GM12878 (cell line): ENCODE measurements at regions not wholly inside any gene's neighbourhood (a gene's known extent, or its start where the extent isn't known, plus 50 kb on each side); places are given as distances from the start of the nearest gene placed in this dataset.
A peak's percentile ranks its signal among the peaks of the same experiment; 100 is the strongest.

Experiments
- ATAC-seq: fragments of 200-7000 bp; cut with Tn5 transposase; 3 replicates; pipeline ENCODE4 v1.9.1; 2020; ENCODE audit warnings: mild to moderate bottlenecking, moderate library complexity
- BruUV-seq: library from RNA; stranded (reverse); fragments of 400-500 nt; replicated peaks from 2 replicates; lab custom pipeline; 2021; lab: Mats Ljungman, UMichigan
- CTCF ChIA-PET: fragments of 300-600 bp; sonication (Branson Sonifier 250); formaldehyde crosslinking; extraction: SDS; loops from one replicate; lab custom pipeline; 2021; ENCODE audit warnings: inconsistent platforms; lab: Yijun Ruan, JAX
- POLR2A ChIA-PET: fragments of 350-600 bp; formaldehyde crosslinking; extraction: SDS; loops from one replicate; lab custom pipeline; 2021; ENCODE audit warnings: inconsistent platforms; lab: Charles Lee
- RAD21 ChIA-PET: fragments of 300-600 bp; sonication (Branson Sonifier 250); formaldehyde crosslinking; loops from one replicate; lab custom pipeline; 2023; ENCODE audit warnings: antibody characterized with exemption; ENCODE audit not compliant: unreplicated experiment; lab: Charles Lee
- SMC1A ChIA-PET: fragments of 300-600 bp; sonication (Branson Sonifier 250); formaldehyde crosslinking; loops from one replicate; lab custom pipeline; 2023; ENCODE audit not compliant: unreplicated experiment, uncharacterized antibody; lab: Charles Lee
- DNase-seq: peaks from one replicate; pipeline ENCODE4 v3.0.0-alpha.2; 2011; ENCODE audit warnings: low read depth, low spot score
- FAIRE-seq: peaks from 3 replicates; lab custom pipeline; 2011; peaks lifted over from hg19 to GRCh38; lab: Jason Lieb, UNC
- H2AFZ ChIP-seq: 2 replicates; pipeline ENCODE4 v1.6.0; 2011; ENCODE audit warnings: low read depth, low read length, control low read depth; ENCODE audit not compliant: control insufficient read depth
- H3K27ac ChIP-seq: 2 replicates; pipeline ENCODE4 v1.5.1; 2011; ENCODE audit warnings: control low read depth; ENCODE audit not compliant: control insufficient read depth, insufficient read depth
- H3K27me3 ChIP-seq, 2 experiments: replicated peaks in 1 of 2; 2 replicates each; pipeline versions ENCODE4 v1.6.0 to v1.6.1; 2011; ENCODE audit warnings: low read length in 1 of 2; ENCODE audit not compliant: control insufficient read depth in 2 of 2, insufficient read depth in 2 of 2
- H3K36me3 ChIP-seq, 2 experiments: 2 replicates each; pipeline ENCODE4 v1.5.1; 2011; ENCODE audit warnings: low read length in 1 of 2; ENCODE audit not compliant: control insufficient read depth in 2 of 2, insufficient read depth in 2 of 2
- H3K4me1 ChIP-seq: 2 replicates; pipeline ENCODE4 v1.6.1; 2011; ENCODE audit warnings: mild to moderate bottlenecking, low read length, moderate library complexity, mixed read lengths; ENCODE audit not compliant: control insufficient read depth, insufficient read depth
- H3K4me2 ChIP-seq: 2 replicates; pipeline ENCODE4 v1.6.0; 2011; ENCODE audit warnings: control low read depth; ENCODE audit not compliant: control insufficient read depth, insufficient read depth
- H3K4me3 ChIP-seq: fragments of 200-600 bp; sonication (generic); 2 replicates; pipeline ENCODE4 v1.5.1; 2016
- H3K79me2 ChIP-seq: 2 replicates; pipeline ENCODE4 v1.6.0; 2011; ENCODE audit warnings: low read length; ENCODE audit not compliant: control insufficient read depth, insufficient read depth
- H3K9ac ChIP-seq: 2 replicates; pipeline ENCODE4 v1.8.0; 2011; ENCODE audit warnings: low read length, control low read depth, mixed read lengths; ENCODE audit not compliant: control insufficient read depth, insufficient read depth
- H3K9me3 ChIP-seq: replicated peaks from 3 replicates; pipeline ENCODE4 v1.5.1; 2011; ENCODE audit warnings: mild to moderate bottlenecking, low read length; ENCODE audit not compliant: control insufficient read depth, insufficient read depth
- H4K20me1 ChIP-seq: 2 replicates; pipeline ENCODE4 v1.6.0; 2011; ENCODE audit not compliant: control insufficient read depth, insufficient read depth
- CBX5 ChIP-seq: sonication (generic); IDR thresholded peaks from 2 replicates; pipeline ENCODE4 v1.6.1; 2016; ENCODE audit warnings: low read depth, moderate library complexity, mild to moderate bottlenecking, inconsistent platforms
- RCOR1 ChIP-seq: conservative IDR thresholded peaks from 2 replicates; pipeline ENCODE4 v1.6.1; 2012; ENCODE audit warnings: low read depth, low read length, improper control_type of control experiment
- YBX1 ChIP-seq: fragments of 450-650 bp; IDR thresholded peaks from 2 replicates; pipeline ENCODE4 v1.6.1; 2016; ENCODE audit warnings: antibody characterized with exemption
- ZSCAN29 ChIP-seq: fragments of 450-650 bp; IDR thresholded peaks from 2 replicates; pipeline ENCODE4 v1.6.1; 2017; ENCODE audit warnings: mild to moderate bottlenecking, moderate library complexity
- WGBS: methylation state at CpG from one replicate; pipeline ENCODE4 v1.1.6; 2016; ENCODE audit warnings: low lambda C conversion rate; ENCODE audit not compliant: insufficient replicate concordance, insufficient coverage; ENCODE audit errors: missing lambda C conversion rate; 5-methylcytosine and 5-hydroxymethylcytosine counted together
- in situ Hi-C: fragments of 300-500 bp; cut with MboI; formaldehyde crosslinking; loops from 9 replicates; pipeline ENCODE4 v1.14.3; 2018; ENCODE audit warnings: mixed read lengths
- intact Hi-C: fragments of 100-400 bp; cut with micrococcal nuclease; formaldehyde crosslinking; loops from one replicate; pipeline ENCODE4 v1.14.2; 2022; ENCODE audit not compliant: unreplicated experiment

GRCh38 chr6:74505391-74505790 is 700.5 kb downstream of the COL12A1 start:
- 7% methylated on average over 1 of the region's 1 CpG for WGBS
- SMC1A ChIA-PET = interaction anchor here (0.9 kb wide), 1 partner anchor 35 kb away, joined by 3 read pairs; no protein-coding TSS in a partner anchor

GRCh38 chr6:74504941-74505340 is 700.9 kb downstream of the COL12A1 start:
- Histone ChIP-seq H3K4me1 (no peaks in the 10 kb centered on the region), H3K36me3 (no peaks in the 10 kb centered on the region), H3K9ac (no peak overlapping the region), H4K20me1 (no peaks in the 10 kb centered on the region), H3K4me2 (no peak overlapping the region), H3K27ac (no peak overlapping the region), H3K9me3 (peaks cover 2% of the 10 kb centered on the region; the same call in 1 of the 3 replicates), H3K27me3 (no peaks in the 10 kb centered on the region), H2AFZ (no peak overlapping the region), H3K79me2 (no peaks in the 10 kb centered on the region), H3K4me3 (no peak overlapping the region)
- ChIA-PET POLR2A (no interaction called here), RAD21 (interaction anchor here (0.6 kb wide), 1 partner anchor 22 kb away, joined by 4 read pairs; no protein-coding TSS in a partner anchor), SMC1A (interaction anchor here (0.9 kb wide), 1 partner anchor 15 kb away, joined by 3 read pairs; no protein-coding TSS in a partner anchor), CTCF (interaction anchor here (0.6 kb wide), 1 partner anchor 699 kb away, joined by 3 read pairs; no protein-coding TSS in a partner anchor)
- TF ChIP-seq RCOR1 (no peak), ZSCAN29 (no peak)
- FAIRE-seq (no peak), DNase-seq (no peak), ATAC-seq (no peak)
- 2% methylated on average over 3 of the region's 3 CpGs for WGBS
- intact Hi-C loops (no loop called here), in situ Hi-C loops (no loop called here)
- BruUV-seq = no TSS peak

More at GRCh38 chr6:74505391-74505790, 700.5 kb downstream of the COL12A1 start:
- Histone ChIP-seq H3K4me3 (no peak overlapping the region), H2AFZ (no peak overlapping the region), H3K9ac (no peak overlapping the region), H4K20me1 (no peaks in the 10 kb centered on the region), H3K4me1 (no peaks in the 10 kb centered on the region), H3K4me2 (no peak overlapping the region), H3K79me2 (no peaks in the 10 kb centered on the region), H3K9me3 (peaks cover 2% of the 10 kb centered on the region; the same call in 1 of the 3 replicates), H3K36me3 (no peaks in the 10 kb centered on the region), H3K27ac (no peak overlapping the region), H3K27me3 (no peaks in the 10 kb centered on the region)
- ChIA-PET CTCF (interaction anchor here (0.6 kb wide), 1 partner anchor 698 kb away, joined by 3 read pairs; no protein-coding TSS in a partner anchor), RAD21 (no interaction called here), POLR2A (no interaction called here)
- FAIRE-seq (no peak), DNase-seq (no peak), ATAC-seq (no peak)
- in situ Hi-C loops = no loop called here
- TF ChIP-seq CBX5 = 0 out of 2 replicates have a peak, but pooled peaks have one; percentile 61
- TF ChIP-seq YBX1 = no peak
- no TSS peak for BruUV-seq
- intact Hi-C loops = no loop called here
